ENCODE measurements at regions not wholly inside any gene's neighbourhood (a gene's known extent, or its start where the extent isn't known, plus 50 kb on each side); places are given as distances from the start of the nearest gene placed in this dataset.

DNA sequence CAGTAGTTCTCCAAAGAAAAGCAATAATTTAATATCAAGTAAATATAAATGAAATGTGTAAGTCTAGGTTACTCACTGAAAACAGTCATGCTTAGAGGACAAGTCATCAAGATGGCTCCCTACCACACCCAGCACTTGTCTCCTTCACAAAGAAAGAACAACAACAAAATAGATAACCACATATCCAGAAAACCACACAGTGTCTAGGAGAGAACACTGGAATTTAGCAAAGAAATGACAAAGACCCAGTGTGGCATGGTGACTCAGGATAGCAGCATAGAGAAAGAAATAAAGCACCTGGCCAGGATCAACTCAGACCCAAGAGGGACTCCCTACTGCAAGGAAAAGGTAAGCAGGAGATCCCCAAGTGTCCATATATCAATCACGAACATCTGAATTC, 356.2 kb downstream of the TMEM161B start (continued):
- TF ChIP-seq ZNF331 (CRISPR knock-in tag; IDR thresholded peaks at IDR 0.05; ENCODE audit: low read depth), result no peak
- TF ChIP-seq EZH2 (IDR thresholded peaks at IDR 0.05; ENCODE audit: low read depth, unreplicated experiment), result no peak
- TF ChIP-seq JUNB (IDR thresholded peaks at IDR 0.05; ENCODE audit: unreplicated experiment), result no peak
- TF ChIP-seq, protein P1, sequence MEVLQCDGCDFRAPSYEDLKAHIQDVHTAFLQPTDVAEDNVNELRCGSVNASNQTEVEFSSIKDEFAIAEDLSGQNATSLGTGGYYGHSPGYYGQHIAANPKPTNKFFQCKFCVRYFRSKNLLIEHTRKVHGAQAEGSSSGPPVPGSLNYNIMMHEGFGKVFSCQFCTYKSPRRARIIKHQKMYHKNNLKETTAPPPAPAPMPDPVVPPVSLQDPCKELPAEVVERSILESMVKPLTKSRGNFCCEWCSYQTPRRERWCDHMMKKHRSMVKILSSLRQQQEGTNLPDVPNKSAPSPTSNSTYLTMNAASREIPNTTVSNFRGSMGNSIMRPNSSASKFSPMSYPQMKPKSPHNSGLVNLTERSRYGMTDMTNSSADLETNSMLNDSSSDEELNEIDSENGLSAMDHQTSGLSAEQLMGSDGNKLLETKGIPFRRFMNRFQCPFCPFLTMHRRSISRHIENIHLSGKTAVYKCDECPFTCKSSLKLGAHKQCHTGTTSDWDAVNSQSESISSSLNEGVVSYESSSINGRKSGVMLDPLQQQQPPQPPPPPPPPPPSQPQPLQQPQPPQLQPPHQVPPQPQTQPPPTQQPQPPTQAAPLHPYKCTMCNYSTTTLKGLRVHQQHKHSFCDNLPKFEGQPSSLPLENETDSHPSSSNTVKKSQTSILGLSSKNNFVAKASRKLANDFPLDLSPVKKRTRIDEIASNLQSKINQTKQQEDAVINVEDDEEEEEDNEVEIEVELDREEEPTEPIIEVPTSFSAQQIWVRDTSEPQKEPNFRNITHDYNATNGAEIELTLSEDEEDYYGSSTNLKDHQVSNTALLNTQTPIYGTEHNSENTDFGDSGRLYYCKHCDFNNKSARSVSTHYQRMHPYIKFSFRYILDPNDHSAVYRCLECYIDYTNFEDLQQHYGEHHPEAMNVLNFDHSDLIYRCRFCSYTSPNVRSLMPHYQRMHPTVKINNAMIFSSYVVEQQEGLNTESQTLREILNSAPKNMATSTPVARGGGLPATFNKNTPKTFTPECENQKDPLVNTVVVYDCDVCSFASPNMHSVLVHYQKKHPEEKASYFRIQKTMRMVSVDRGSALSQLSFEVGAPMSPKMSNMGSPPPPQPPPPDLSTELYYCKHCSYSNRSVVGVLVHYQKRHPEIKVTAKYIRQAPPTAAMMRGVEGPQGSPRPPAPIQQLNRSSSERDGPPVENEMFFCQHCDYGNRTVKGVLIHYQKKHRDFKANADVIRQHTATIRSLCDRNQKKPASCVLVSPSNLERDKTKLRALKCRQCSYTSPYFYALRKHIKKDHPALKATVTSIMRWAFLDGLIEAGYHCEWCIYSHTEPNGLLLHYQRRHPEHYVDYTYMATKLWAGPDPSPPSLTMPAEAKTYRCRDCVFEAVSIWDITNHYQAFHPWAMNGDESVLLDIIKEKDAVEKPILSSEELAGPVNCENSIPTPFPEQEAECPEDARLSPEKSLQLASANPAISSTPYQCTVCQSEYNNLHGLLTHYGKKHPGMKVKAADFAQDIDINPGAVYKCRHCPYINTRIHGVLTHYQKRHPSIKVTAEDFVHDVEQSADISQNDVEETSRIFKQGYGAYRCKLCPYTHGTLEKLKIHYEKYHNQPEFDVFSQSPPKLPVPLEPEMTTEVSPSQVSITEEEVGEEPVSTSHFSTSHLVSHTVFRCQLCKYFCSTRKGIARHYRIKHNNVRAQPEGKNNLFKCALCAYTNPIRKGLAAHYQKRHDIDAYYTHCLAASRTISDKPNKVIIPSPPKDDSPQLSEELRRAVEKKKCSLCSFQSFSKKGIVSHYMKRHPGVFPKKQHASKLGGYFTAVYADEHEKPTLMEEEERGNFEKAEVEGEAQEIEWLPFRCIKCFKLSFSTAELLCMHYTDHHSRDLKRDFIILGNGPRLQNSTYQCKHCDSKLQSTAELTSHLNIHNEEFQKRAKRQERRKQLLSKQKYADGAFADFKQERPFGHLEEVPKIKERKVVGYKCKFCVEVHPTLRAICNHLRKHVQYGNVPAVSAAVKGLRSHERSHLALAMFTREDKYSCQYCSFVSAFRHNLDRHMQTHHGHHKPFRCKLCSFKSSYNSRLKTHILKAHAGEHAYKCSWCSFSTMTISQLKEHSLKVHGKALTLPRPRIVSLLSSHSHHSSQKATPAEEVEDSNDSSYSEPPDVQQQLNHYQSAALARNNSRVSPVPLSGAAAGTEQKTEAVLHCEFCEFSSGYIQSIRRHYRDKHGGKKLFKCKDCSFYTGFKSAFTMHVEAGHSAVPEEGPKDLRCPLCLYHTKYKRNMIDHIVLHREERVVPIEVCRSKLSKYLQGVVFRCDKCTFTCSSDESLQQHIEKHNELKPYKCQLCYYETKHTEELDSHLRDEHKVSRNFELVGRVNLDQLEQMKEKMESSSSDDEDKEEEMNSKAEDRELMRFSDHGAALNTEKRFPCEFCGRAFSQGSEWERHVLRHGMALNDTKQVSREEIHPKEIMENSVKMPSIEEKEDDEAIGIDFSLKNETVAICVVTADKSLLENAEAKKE (CRISPR knock-in tag; IDR thresholded peaks at IDR 0.05), result no peak
- TF ChIP-seq POLR2AphosphoS5 (IDR thresholded peaks at IDR 0.05; ENCODE audit: low read depth), result no peak

DNA sequence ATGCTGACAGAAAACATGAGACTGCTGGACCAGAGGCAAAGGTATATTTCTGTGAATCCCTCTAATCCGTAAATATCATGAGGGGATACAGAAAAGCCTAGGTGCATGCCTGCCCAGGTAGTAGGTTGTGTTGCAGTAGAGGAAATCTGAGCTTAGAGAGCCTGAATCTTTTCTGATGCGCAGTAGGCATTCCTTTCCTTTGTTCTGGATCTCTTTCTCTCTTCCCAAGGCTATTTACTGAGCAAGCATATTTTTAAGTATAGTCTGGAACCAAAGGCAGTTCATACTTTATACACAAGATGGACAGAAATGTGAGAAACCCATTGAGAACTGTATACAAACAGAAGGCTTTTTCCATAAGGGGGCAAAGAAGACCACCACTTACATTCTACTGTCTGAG, 359.3 kb downstream of the TMEM161B start:
- H3K27ac Mint-ChIP-seq, result no peak overlapping the region
- no peaks in the 10 kb centered on the region for H3K9me2 ChIP-seq (ENCODE audit: insufficient read depth)
- TF ChIP-seq STAT1 (IDR thresholded peaks at IDR 0.05; ENCODE audit: unreplicated experiment) (no peak), EZH2phosphoT487 (IDR thresholded peaks at IDR 0.05; ENCODE audit: unreplicated experiment) (no peak)
- TF ChIP-seq, protein P1 (CRISPR knock-in tag; IDR thresholded peaks at IDR 0.05), result peak; percentile 49; the same call in 1 of the 2 replicates
- TF ChIP-seq, protein P2, sequence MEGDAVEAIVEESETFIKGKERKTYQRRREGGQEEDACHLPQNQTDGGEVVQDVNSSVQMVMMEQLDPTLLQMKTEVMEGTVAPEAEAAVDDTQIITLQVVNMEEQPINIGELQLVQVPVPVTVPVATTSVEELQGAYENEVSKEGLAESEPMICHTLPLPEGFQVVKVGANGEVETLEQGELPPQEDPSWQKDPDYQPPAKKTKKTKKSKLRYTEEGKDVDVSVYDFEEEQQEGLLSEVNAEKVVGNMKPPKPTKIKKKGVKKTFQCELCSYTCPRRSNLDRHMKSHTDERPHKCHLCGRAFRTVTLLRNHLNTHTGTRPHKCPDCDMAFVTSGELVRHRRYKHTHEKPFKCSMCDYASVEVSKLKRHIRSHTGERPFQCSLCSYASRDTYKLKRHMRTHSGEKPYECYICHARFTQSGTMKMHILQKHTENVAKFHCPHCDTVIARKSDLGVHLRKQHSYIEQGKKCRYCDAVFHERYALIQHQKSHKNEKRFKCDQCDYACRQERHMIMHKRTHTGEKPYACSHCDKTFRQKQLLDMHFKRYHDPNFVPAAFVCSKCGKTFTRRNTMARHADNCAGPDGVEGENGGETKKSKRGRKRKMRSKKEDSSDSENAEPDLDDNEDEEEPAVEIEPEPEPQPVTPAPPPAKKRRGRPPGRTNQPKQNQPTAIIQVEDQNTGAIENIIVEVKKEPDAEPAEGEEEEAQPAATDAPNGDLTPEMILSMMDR (conservative IDR thresholded peaks at IDR 0.05; ENCODE audit: low read depth in 2 of 2), result peak in 1 of 2 experiments; percentile 41; a peak in 3 of 4 replicates
- ATAC-seq, result peak; percentile 99
- H3K27me3 Mint-ChIP-seq (ENCODE audit: insufficient read depth, low read depth, poor library complexity), result no peaks in the 10 kb centered on the region
- H3K36me3 ChIP-seq (ENCODE audit: insufficient read depth), result no peaks in the 10 kb centered on the region
- H3K36me3 Mint-ChIP-seq (ENCODE audit: low read depth), result no peaks in the 10 kb centered on the region
- peaks cover 18% of the 10 kb centered on the region for H3K4me1 ChIP-seq (ENCODE audit: insufficient read depth)
- H3K27me3 ChIP-seq (ENCODE audit: insufficient read depth), result no peaks in the 10 kb centered on the region
- H3F3A ChIP-seq (replicated peaks; ENCODE audit: low read depth), result no peaks in the 10 kb centered on the region
- no peaks in the 10 kb centered on the region for H4K20me1 ChIP-seq (replicated peaks; ENCODE audit: insufficient read depth)
- H3K4me3 Mint-ChIP-seq, result no peak overlapping the region
- no peak overlapping the region for H3K27ac ChIP-seq (ENCODE audit: low read depth)
- peaks cover 16% of the 10 kb centered on the region; the same call in 2 of the 3 replicates for H3K4me1 Mint-ChIP-seq
- no peak overlapping the region for H2AFZ ChIP-seq
- H3K4me2 ChIP-seq, result peak overlapping the region; percentile 42
- H3K9me3 Mint-ChIP-seq, result no peaks in the 10 kb centered on the region
- peaks cover 7% of the 10 kb centered on the region; the same call in 1 of the 2 replicates for H3K79me2 ChIP-seq (replicated peaks; ENCODE audit: insufficient read depth)
- H3K4me3 ChIP-seq, result no peak overlapping the region
- peak; percentile 80 for DNase-seq (ENCODE audit: low spot score)

Data from GM23338 (cell line).